ENCODE measurements at regions not wholly inside any gene's neighbourhood (a gene's known extent, or its start where the extent isn't known, plus 50 kb on each side); places are given as distances from the start of the nearest gene placed in this dataset.

DNA sequence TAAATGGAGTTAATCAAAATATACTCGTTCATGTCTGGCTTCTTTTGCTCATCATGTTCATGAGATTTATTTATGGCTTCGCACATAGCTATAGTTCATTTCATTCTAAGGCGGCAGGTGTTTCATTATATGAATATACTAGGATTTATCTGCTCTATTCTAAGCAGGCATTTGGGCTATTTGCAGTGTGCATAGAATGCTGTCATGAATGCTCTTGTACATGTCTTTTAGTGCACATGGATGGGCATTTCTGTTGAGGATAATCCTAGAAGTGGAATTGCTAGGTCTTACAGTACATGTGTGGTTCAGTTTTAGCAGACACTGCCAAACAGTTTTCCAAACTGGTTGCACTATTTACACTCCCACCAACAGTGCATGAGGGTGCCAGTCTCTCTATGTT lies 285.3 kb upstream of the ADRA1B start:
- no peak for TF ChIP-seq POLR2AphosphoS5 (IDR thresholded peaks at IDR 0.05; ENCODE audit: low read depth, low read length)
- TF ChIP-seq POLR2A (IDR thresholded peaks at IDR 0.05; ENCODE audit: low read depth, low read length), result no peak
- TF ChIP-seq TAF1 (IDR thresholded peaks at IDR 0.05; ENCODE audit: low read depth, low read length), result no peak
- TF ChIP-seq SPI1 (IDR thresholded peaks at IDR 0.05; ENCODE audit: low read depth, low read length), result no peak
